Neuronal stem cell (in vitro differentiated cells): ENCODE measurements at regions not wholly inside any gene's neighbourhood (a gene's known extent, or its start where the extent isn't known, plus 50 kb on each side); places are given as distances from the start of the nearest gene placed in this dataset.

Experiments used
- DNase-seq: peaks from one replicate; pipeline ENCODE4 v3.0.0-alpha.2; 2013; ENCODE audit warnings: low spot score
- H2AFZ ChIP-seq: one replicate; pipeline ENCODE4 v1.6.1; 2013; ENCODE audit warnings: mild to moderate bottlenecking, low read length, inconsistent platforms
- H2AK5ac ChIP-seq: 2 replicates; pipeline ENCODE4 v1.6.1; 2013; ENCODE audit warnings: low read depth, mild to moderate bottlenecking, inconsistent platforms, low read length, moderate library complexity, mixed read lengths
- H2BK120ac ChIP-seq: 2 replicates; pipeline ENCODE4 v1.6.1; 2013; ENCODE audit warnings: low read depth, mild to moderate bottlenecking, inconsistent platforms, low read length, moderate library complexity, mixed read lengths
- H2BK12ac ChIP-seq: one replicate; pipeline ENCODE4 v1.6.1; 2013; ENCODE audit warnings: low read length, inconsistent platforms
- H2BK15ac ChIP-seq: 2 replicates; pipeline ENCODE4 v1.6.1; 2013; ENCODE audit warnings: mild to moderate bottlenecking, low read length, inconsistent platforms, mixed read lengths
- H2BK5ac ChIP-seq: one replicate; pipeline ENCODE4 v1.6.1; 2013; ENCODE audit warnings: inconsistent platforms, mild to moderate bottlenecking, low read length, moderate library complexity
- H3K14ac ChIP-seq: one replicate; pipeline ENCODE4 v1.6.1; 2013; ENCODE audit warnings: low read length, inconsistent platforms
- H3K18ac ChIP-seq: 2 replicates; pipeline ENCODE4 v1.6.1; 2013; ENCODE audit warnings: low read length, inconsistent platforms
- H3K23ac ChIP-seq: 2 replicates; pipeline ENCODE4 v1.6.1; 2013; ENCODE audit warnings: low read depth, mild to moderate bottlenecking, mixed read lengths, low read length, inconsistent platforms; ENCODE audit not compliant: poor library complexity
- H3K27ac ChIP-seq: replicated peaks from 3 replicates; pipeline ENCODE4 v1.5.1; 2013; ENCODE audit warnings: low read length, inconsistent platforms
- H3K27me3 ChIP-seq, 3 experiments: 2 replicates each; pipeline ENCODE4 v1.6.1; 2013; ENCODE audit warnings: low read length in 3 of 3, mild to moderate bottlenecking in 2 of 3, inconsistent platforms in 1 of 3, low read depth in 1 of 3, mixed read lengths in 1 of 3, moderate library complexity in 1 of 3; ENCODE audit not compliant: control insufficient read depth in 3 of 3, insufficient read depth in 3 of 3
- H3K36me3 ChIP-seq, 2 donors: replicated peaks in 1 of 2; 2 replicates each; pipeline ENCODE4 v1.6.1; 2013; ENCODE audit warnings: low read length in 2 of 2; ENCODE audit not compliant: control insufficient read depth in 2 of 2, insufficient read depth in 2 of 2
- H3K4ac ChIP-seq: 2 replicates; pipeline ENCODE4 v1.6.1; 2013; ENCODE audit warnings: inconsistent platforms, mild to moderate bottlenecking, low read length, moderate library complexity
- H3K4me1 ChIP-seq, 2 donors: 1 replicate in 1 of 2; 2 replicates in 1 of 2; pipeline ENCODE4 v1.6.1; 2013; ENCODE audit warnings: low read length in 2 of 2, low read depth in 1 of 2; ENCODE audit not compliant: control insufficient read depth in 2 of 2, insufficient read depth in 1 of 2
- H3K4me2 ChIP-seq: one replicate; pipeline ENCODE4 v1.6.1; 2013; ENCODE audit warnings: mild to moderate bottlenecking, low read length, inconsistent platforms; ENCODE audit not compliant: insufficient read depth, poor library complexity, severe bottlenecking
- H3K4me3 ChIP-seq, 2 donors: 2 replicates each; pipeline ENCODE4 v1.5.1; 2013; ENCODE audit warnings: low read length in 2 of 2, mild to moderate bottlenecking in 2 of 2, inconsistent platforms in 1 of 2, moderate library complexity in 1 of 2
- H3K79me1 ChIP-seq: one replicate; pipeline ENCODE4 v1.6.1; 2013; ENCODE audit warnings: low read depth, mild to moderate bottlenecking, inconsistent platforms, low read length, moderate library complexity
- H3K9ac ChIP-seq: one replicate; pipeline ENCODE4 v1.6.1; 2013; ENCODE audit warnings: mild to moderate bottlenecking, low read depth, low read length, inconsistent platforms; ENCODE audit not compliant: poor library complexity
- H3K9me3 ChIP-seq, 2 donors: replicated peaks in 1 of 2; 2 replicates each; pipeline versions ENCODE3 to v1.6.1; 2013; ENCODE audit warnings: low read length in 2 of 2, mild to moderate bottlenecking in 2 of 2, inconsistent platforms in 1 of 2, low read depth in 1 of 2, mixed read lengths in 1 of 2, moderate library complexity in 1 of 2; ENCODE audit not compliant: control insufficient read depth in 2 of 2, insufficient read depth in 1 of 2
- H4K8ac ChIP-seq: one replicate; pipeline ENCODE4 v1.6.1; 2013; ENCODE audit warnings: low read depth, mild to moderate bottlenecking, inconsistent platforms, low read length, moderate library complexity
- H4K91ac ChIP-seq: one replicate; pipeline ENCODE4 v1.6.1; 2013; ENCODE audit warnings: low read length, low read depth, mild to moderate bottlenecking, inconsistent platforms; ENCODE audit not compliant: poor library complexity
- WGBS, 2 donors: extraction: QIAGEN DNeasy Blood & Tissue Kit; methylation state at CpG; one replicate each; pipeline ENCODE4 v1.1.7; 2013; ENCODE audit warnings: missing lambda C conversion rate in 2 of 2, mixed read lengths in 1 of 2; ENCODE audit not compliant: insufficient read length in 2 of 2, insufficient replicate concordance in 1 of 2; ENCODE audit errors: extremely low coverage in 2 of 2; 5-methylcytosine and 5-hydroxymethylcytosine counted together

DNA sequence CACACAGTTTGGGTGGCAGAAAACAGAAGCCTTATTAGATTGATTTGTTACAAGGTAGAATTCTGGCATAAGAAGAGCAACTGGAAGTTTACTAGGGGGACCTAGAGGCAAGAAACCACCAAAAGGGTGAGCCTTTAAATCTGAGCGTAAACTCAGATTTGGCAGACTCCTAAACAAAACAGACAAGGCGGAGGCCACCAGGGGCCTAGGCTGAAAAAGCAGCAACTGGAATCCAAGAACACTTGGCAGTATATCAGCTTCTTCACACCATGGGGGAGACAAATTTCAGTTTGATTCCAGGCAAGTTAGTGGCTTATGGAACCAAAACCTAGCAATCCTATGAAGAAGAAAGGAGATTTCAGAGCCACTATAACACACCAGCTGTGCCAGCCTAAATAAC, 220.0 kb downstream of the C3orf38 start:
- no peak for DNase-seq
- H4K91ac ChIP-seq = no peak overlapping the region
- H3K4me3 ChIP-seq = no peak overlapping the region
- no peaks in the 10 kb centered on the region for H3K4me1 ChIP-seq
- H2BK120ac ChIP-seq = no peak overlapping the region
- no peak overlapping the region for H2BK5ac ChIP-seq
- H3K18ac ChIP-seq = no peak overlapping the region
- H3K9ac ChIP-seq = no peak overlapping the region
- H3K14ac ChIP-seq = no peak overlapping the region
- no CpG with 5 or more reads among the region's 2 CpGs for WGBS, 2 donors
- no peaks in the 10 kb centered on the region for H3K27me3 ChIP-seq
- H3K9me3 ChIP-seq = no peaks in the 10 kb centered on the region
- H3K4ac ChIP-seq = no peak overlapping the region
- no peak overlapping the region for H3K27ac ChIP-seq
- H2BK12ac ChIP-seq = no peak overlapping the region
- H4K8ac ChIP-seq = no peak overlapping the region
- H3K23ac ChIP-seq = no peak overlapping the region
- H2BK15ac ChIP-seq = no peak overlapping the region
- no peak overlapping the region for H2AFZ ChIP-seq
- no peak overlapping the region for H2AK5ac ChIP-seq
- H3K36me3 ChIP-seq = no peaks in the 10 kb centered on the region
- no peak overlapping the region for H3K4me2 ChIP-seq
- H3K79me1 ChIP-seq = no peaks in the 10 kb centered on the region

DNA sequence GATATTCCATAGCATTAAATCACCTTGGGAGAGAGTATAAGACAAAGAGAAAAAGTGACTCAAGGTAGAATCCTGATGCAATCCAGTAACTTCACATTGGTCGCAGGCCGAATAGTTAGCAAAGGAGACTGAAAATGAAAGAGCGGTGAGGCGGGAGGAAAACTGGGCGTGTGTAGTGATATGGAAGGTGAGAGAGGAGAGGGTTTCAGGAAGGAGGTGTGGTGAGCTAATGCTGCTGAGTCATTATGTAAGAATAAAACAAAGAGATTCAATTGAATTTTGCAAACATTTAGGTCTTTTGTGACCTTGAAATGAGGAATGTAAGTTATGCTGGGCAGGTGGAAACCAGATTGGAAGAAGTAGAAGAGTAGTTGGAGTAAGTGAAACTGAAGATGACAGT, 235.3 kb downstream of the C3orf38 start:
- no peak overlapping the region for H2BK15ac ChIP-seq
- H3K9me3 ChIP-seq = no peaks in the 10 kb centered on the region
- no peak overlapping the region for H2BK120ac ChIP-seq
- no peak overlapping the region for H3K27ac ChIP-seq
- no peak overlapping the region for H4K8ac ChIP-seq
- H4K91ac ChIP-seq = no peak overlapping the region
- no peak overlapping the region for H2AK5ac ChIP-seq
- H3K4ac ChIP-seq = no peak overlapping the region
- H3K4me1 ChIP-seq = no peaks in the 10 kb centered on the region
- WGBS, 2 donors = no CpG with 5 or more reads among the region's 5 CpGs
- DNase-seq = no peak
- no peaks in the 10 kb centered on the region for H3K27me3 ChIP-seq
- H3K4me2 ChIP-seq = no peak overlapping the region
- no peak overlapping the region for H3K18ac ChIP-seq
- H3K79me1 ChIP-seq = no peaks in the 10 kb centered on the region
- no peak overlapping the region for H2BK12ac ChIP-seq
- H3K9ac ChIP-seq = no peak overlapping the region
- H3K36me3 ChIP-seq = no peaks in the 10 kb centered on the region
- H3K14ac ChIP-seq = no peak overlapping the region
- H3K4me3 ChIP-seq = no peak overlapping the region
- no peak overlapping the region for H2BK5ac ChIP-seq
- no peak overlapping the region for H2AFZ ChIP-seq
- no peak overlapping the region for H3K23ac ChIP-seq

- no peak overlapping the region for H3K23ac ChIP-seq
- H3K4me2 ChIP-seq = no peak overlapping the region
- H2BK12ac ChIP-seq = no peak overlapping the region
- H3K18ac ChIP-seq = no peak overlapping the region
- H2AFZ ChIP-seq = no peak overlapping the region
- no peak overlapping the region for H2BK15ac ChIP-seq
- H3K4me1 ChIP-seq = no peaks in the 10 kb centered on the region
- DNase-seq = no peak
- no peak overlapping the region for H3K9ac ChIP-seq
- H3K27me3 ChIP-seq = no peaks in the 10 kb centered on the region
- H3K36me3 ChIP-seq = no peaks in the 10 kb centered on the region
- H3K14ac ChIP-seq = no peak overlapping the region
- no peak overlapping the region for H4K8ac ChIP-seq
- H2BK5ac ChIP-seq = no peak overlapping the region
- no peak overlapping the region for H3K27ac ChIP-seq
- H3K4me3 ChIP-seq = no peak overlapping the region
- no peak overlapping the region for H4K91ac ChIP-seq
- H3K4ac ChIP-seq = no peak overlapping the region
- H2BK120ac ChIP-seq = no peak overlapping the region
- no peaks in the 10 kb centered on the region for H3K9me3 ChIP-seq
- no peak overlapping the region for H2AK5ac ChIP-seq
- no peaks in the 10 kb centered on the region for H3K79me1 ChIP-seq
Observed at GRCh38 chr3:88398581-88398980, 248.8 kb downstream of the C3orf38 start.

DNA sequence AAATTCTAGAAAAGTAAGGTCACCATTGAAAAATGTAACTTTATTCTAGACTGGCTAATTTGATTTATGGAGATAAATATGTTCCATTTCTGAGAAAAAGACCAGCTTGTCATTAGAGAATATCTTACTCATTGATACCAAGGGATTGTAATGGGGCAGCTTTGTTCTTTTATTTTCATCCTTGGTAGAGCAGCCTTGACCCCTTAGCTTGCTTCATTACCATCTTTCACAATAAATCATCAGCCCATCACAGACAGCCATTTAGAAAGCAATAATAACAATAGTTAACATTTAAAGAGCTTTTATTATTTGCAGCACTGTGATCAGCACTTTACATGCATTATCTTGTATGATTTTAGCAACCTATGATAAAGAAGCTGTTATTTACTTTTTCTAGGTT, 253.6 kb downstream of the C3orf38 start:
- no peak overlapping the region for H3K18ac ChIP-seq
- no peak overlapping the region for H3K4me3 ChIP-seq
- no peaks in the 10 kb centered on the region for H3K36me3 ChIP-seq
- H3K79me1 ChIP-seq = no peaks in the 10 kb centered on the region
- H3K27me3 ChIP-seq = no peaks in the 10 kb centered on the region
- H3K23ac ChIP-seq = no peak overlapping the region
- no peak overlapping the region for H2BK15ac ChIP-seq
- no peak overlapping the region for H2AFZ ChIP-seq
- H4K91ac ChIP-seq = no peak overlapping the region
- H2BK12ac ChIP-seq = no peak overlapping the region
- no peak overlapping the region for H2BK5ac ChIP-seq
- no peaks in the 10 kb centered on the region for H3K4me1 ChIP-seq
- H3K4ac ChIP-seq = no peak overlapping the region
- no peak overlapping the region for H3K4me2 ChIP-seq
- no peak overlapping the region for H4K8ac ChIP-seq
- DNase-seq = no peak
- no peak overlapping the region for H2AK5ac ChIP-seq
- H2BK120ac ChIP-seq = no peak overlapping the region
- H3K9me3 ChIP-seq = no peaks in the 10 kb centered on the region
- no peak overlapping the region for H3K27ac ChIP-seq
- no peak overlapping the region for H3K14ac ChIP-seq
- H3K9ac ChIP-seq = no peak overlapping the region
